ENCODE measurements at regions not wholly inside any gene's neighbourhood (a gene's known extent, or its start where the extent isn't known, plus 50 kb on each side); places are given as distances from the start of the nearest gene placed in this dataset.

- no peaks in the 10 kb centered on the region for H3K9me3 ChIP-seq (ENCODE audit: low read length)
- H2AFZ ChIP-seq (ENCODE audit: low read depth, low read length), result no peak overlapping the region
- no peaks in the 10 kb centered on the region for H3K79me2 ChIP-seq (replicated peaks; ENCODE audit: insufficient read depth, low read length)
- H3K36me3 ChIP-seq (ENCODE audit: insufficient read depth, low read length), result no peaks in the 10 kb centered on the region
- H3K4me3 ChIP-seq (ENCODE audit: low read length), result no peak overlapping the region
- H3K27me3 ChIP-seq (ENCODE audit: insufficient read depth, low read depth, low read length), result no peaks in the 10 kb centered on the region
- no peak overlapping the region for H3K4me2 ChIP-seq (ENCODE audit: low read length)
- no peak overlapping the region for H3K9ac ChIP-seq (ENCODE audit: low read length)
- H3K9me2 ChIP-seq (ENCODE audit: insufficient read depth, low read length), result no peaks in the 10 kb centered on the region
- TF ChIP-seq EZH2 (IDR thresholded peaks at IDR 0.05; ENCODE audit: borderline replicate concordance, insufficient read depth, low read length, poor library complexity, severe bottlenecking) (no peak), TAF1 (IDR thresholded peaks at IDR 0.05; ENCODE audit: low read depth) (no peak), MXI1 (conservative IDR thresholded peaks at IDR 0.05; ENCODE audit: poor library complexity, severe bottlenecking) (no peak), SMC3 (conservative IDR thresholded peaks at IDR 0.05; ENCODE audit: poor library complexity) (no peak), EP300 (conservative IDR thresholded peaks at IDR 0.05; ENCODE audit: poor library complexity, severe bottlenecking) (no peak), POLR2AphosphoS5 (IDR thresholded peaks at IDR 0.05) (no peak), RAD21 (conservative IDR thresholded peaks at IDR 0.05) (no peak)
- TF ChIP-seq, protein P1, sequence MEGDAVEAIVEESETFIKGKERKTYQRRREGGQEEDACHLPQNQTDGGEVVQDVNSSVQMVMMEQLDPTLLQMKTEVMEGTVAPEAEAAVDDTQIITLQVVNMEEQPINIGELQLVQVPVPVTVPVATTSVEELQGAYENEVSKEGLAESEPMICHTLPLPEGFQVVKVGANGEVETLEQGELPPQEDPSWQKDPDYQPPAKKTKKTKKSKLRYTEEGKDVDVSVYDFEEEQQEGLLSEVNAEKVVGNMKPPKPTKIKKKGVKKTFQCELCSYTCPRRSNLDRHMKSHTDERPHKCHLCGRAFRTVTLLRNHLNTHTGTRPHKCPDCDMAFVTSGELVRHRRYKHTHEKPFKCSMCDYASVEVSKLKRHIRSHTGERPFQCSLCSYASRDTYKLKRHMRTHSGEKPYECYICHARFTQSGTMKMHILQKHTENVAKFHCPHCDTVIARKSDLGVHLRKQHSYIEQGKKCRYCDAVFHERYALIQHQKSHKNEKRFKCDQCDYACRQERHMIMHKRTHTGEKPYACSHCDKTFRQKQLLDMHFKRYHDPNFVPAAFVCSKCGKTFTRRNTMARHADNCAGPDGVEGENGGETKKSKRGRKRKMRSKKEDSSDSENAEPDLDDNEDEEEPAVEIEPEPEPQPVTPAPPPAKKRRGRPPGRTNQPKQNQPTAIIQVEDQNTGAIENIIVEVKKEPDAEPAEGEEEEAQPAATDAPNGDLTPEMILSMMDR (IDR thresholded peaks at IDR 0.05; ENCODE audit: poor library complexity, severe bottlenecking), result no peak
- TF ChIP-seq, protein P2, sequence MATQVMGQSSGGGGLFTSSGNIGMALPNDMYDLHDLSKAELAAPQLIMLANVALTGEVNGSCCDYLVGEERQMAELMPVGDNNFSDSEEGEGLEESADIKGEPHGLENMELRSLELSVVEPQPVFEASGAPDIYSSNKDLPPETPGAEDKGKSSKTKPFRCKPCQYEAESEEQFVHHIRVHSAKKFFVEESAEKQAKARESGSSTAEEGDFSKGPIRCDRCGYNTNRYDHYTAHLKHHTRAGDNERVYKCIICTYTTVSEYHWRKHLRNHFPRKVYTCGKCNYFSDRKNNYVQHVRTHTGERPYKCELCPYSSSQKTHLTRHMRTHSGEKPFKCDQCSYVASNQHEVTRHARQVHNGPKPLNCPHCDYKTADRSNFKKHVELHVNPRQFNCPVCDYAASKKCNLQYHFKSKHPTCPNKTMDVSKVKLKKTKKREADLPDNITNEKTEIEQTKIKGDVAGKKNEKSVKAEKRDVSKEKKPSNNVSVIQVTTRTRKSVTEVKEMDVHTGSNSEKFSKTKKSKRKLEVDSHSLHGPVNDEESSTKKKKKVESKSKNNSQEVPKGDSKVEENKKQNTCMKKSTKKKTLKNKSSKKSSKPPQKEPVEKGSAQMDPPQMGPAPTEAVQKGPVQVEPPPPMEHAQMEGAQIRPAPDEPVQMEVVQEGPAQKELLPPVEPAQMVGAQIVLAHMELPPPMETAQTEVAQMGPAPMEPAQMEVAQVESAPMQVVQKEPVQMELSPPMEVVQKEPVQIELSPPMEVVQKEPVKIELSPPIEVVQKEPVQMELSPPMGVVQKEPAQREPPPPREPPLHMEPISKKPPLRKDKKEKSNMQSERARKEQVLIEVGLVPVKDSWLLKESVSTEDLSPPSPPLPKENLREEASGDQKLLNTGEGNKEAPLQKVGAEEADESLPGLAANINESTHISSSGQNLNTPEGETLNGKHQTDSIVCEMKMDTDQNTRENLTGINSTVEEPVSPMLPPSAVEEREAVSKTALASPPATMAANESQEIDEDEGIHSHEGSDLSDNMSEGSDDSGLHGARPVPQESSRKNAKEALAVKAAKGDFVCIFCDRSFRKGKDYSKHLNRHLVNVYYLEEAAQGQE (IDR thresholded peaks at IDR 0.05; ENCODE audit: borderline replicate concordance), result no peak
- no peak overlapping the region for H3K27ac ChIP-seq (ENCODE audit: low read length)
- H3F3A ChIP-seq (ENCODE audit: insufficient read depth, low read length, poor library complexity, severe bottlenecking), result no peaks in the 10 kb centered on the region
- no peaks in the 10 kb centered on the region for H4K20me1 ChIP-seq (ENCODE audit: insufficient read depth)
Measured at GRCh38 chr14:97802430-97803373, 1005.5 kb downstream of the VRK1 start.

GRCh38 chr14:97804056-97804455 is 1006.9 kb downstream of the VRK1 start:
- H3K9me3 ChIP-seq (ENCODE audit: low read length), result no peaks in the 10 kb centered on the region
- no peak overlapping the region for H3K4me2 ChIP-seq (ENCODE audit: low read length)
- no peak overlapping the region for H3K27ac ChIP-seq (ENCODE audit: low read length)
- no peak overlapping the region for H2AFZ ChIP-seq (ENCODE audit: low read depth, low read length)
- no peaks in the 10 kb centered on the region for H3K9me2 ChIP-seq (ENCODE audit: insufficient read depth, low read length)
- H3K79me2 ChIP-seq (replicated peaks; ENCODE audit: insufficient read depth, low read length), result no peaks in the 10 kb centered on the region
- no peaks in the 10 kb centered on the region for H4K20me1 ChIP-seq (ENCODE audit: insufficient read depth)
- no peaks in the 10 kb centered on the region for H3K27me3 ChIP-seq (ENCODE audit: insufficient read depth, low read depth, low read length)
- H3F3A ChIP-seq (ENCODE audit: insufficient read depth, low read length, poor library complexity, severe bottlenecking), result no peaks in the 10 kb centered on the region
- TF ChIP-seq, protein P1 (IDR thresholded peaks at IDR 0.05; ENCODE audit: poor library complexity, severe bottlenecking), result no peak
- TF ChIP-seq EP300 (conservative IDR thresholded peaks at IDR 0.05; ENCODE audit: poor library complexity, severe bottlenecking) (no peak), TAF1 (IDR thresholded peaks at IDR 0.05; ENCODE audit: low read depth) (no peak), RAD21 (conservative IDR thresholded peaks at IDR 0.05) (no peak), SMC3 (conservative IDR thresholded peaks at IDR 0.05; ENCODE audit: poor library complexity) (no peak), MXI1 (conservative IDR thresholded peaks at IDR 0.05; ENCODE audit: poor library complexity, severe bottlenecking) (no peak), POLR2AphosphoS5 (IDR thresholded peaks at IDR 0.05) (no peak), EZH2 (IDR thresholded peaks at IDR 0.05; ENCODE audit: borderline replicate concordance, insufficient read depth, low read length, poor library complexity, severe bottlenecking) (no peak)
- TF ChIP-seq, protein P2 (IDR thresholded peaks at IDR 0.05; ENCODE audit: borderline replicate concordance), result no peak
- H3K36me3 ChIP-seq (ENCODE audit: insufficient read depth, low read length), result no peaks in the 10 kb centered on the region
- no peak overlapping the region for H3K4me3 ChIP-seq (ENCODE audit: low read length)
- no peak overlapping the region for H3K9ac ChIP-seq (ENCODE audit: low read length)

Data from neural cell (in vitro differentiated cells).